Activated CD4-positive, alpha-beta memory T cell treated with anti-CD3 and anti-CD28 coated beads for 36 hours (primary cell): ENCODE measurements at regions not wholly inside any gene's neighbourhood (a gene's known extent, or its start where the extent isn't known, plus 50 kb on each side); places are given as distances from the start of the nearest gene placed in this dataset.

Source experiments
- CTCF ChIA-PET: fragments of 350-600 bp; sonication (Branson Sonifier 250); formaldehyde crosslinking; loops from one replicate; lab custom pipeline; 2021; ENCODE audit warnings: antibody characterized with exemption, inconsistent platforms; lab: Charles Lee
- POLR2A ChIA-PET: fragments of 350-600 bp; sonication (Branson Sonifier 250); formaldehyde crosslinking; loops from one replicate; lab custom pipeline; 2021; ENCODE audit warnings: antibody characterized with exemption; lab: Charles Lee
- DNase-seq: peaks from one replicate; pipeline ENCODE4 v3.0.0-alpha.2; 2020
- H3K27ac Mint-ChIP-seq: one replicate; pipeline ENCODE4 v1.8.0; 2021; ENCODE audit warnings: mixed read lengths
- H3K27me3 Mint-ChIP-seq: one replicate; pipeline ENCODE4 v1.8.0; 2021; ENCODE audit warnings: mixed read lengths
- H3K36me3 Mint-ChIP-seq: one replicate; pipeline ENCODE4 v1.8.0; 2021; ENCODE audit warnings: mixed read lengths
- H3K4me1 Mint-ChIP-seq: one replicate; pipeline ENCODE4 v1.8.0; 2021; ENCODE audit warnings: low read depth, mixed read lengths
- H3K4me3 Mint-ChIP-seq: one replicate; pipeline ENCODE4 v1.8.0; 2021; ENCODE audit warnings: mild to moderate bottlenecking, mixed read lengths
- H3K9me3 Mint-ChIP-seq: one replicate; pipeline ENCODE4 v1.8.0; 2021; ENCODE audit warnings: mixed read lengths
- intact Hi-C: fragments of 100-400 bp; cut with micrococcal nuclease; formaldehyde crosslinking; loops from one replicate; pipeline ENCODE4 v1.15.1; 2023

DNA sequence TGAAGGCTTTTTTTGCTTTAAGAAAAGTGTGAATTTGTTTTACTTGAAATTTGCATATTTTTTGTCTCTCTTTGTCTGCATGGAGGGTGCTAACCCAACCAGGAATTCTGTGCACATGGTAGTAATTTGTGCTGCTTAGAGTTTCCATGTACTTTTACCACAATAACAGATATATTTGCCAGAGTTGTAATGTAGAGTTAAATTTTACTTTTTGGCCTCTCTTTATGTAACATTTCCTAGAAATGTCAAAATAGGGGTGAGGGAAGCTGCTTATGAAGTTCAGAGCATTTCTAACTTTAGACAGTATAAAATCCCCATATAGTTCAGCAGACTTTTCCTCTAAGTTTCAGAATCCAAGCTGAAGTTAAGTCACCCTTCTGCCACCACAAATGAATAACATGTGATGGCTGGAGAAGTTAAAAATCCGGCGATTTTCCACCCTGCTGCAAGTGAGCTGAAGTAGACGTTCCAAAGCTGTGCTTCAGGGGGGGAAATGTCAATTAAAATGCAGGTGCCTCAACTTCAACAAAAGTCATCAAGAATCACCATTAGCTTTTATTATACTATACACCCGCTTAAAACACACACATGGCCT, 385.7 kb upstream of the NR2F2 start:
- H3K9me3 Mint-ChIP-seq: peaks cover 2% of the 10 kb centered on the region
- H3K27me3 Mint-ChIP-seq: no peaks in the 10 kb centered on the region
- no peak for DNase-seq
- intact Hi-C loops: no loop called here
- CTCF ChIA-PET: no interaction called here
- H3K4me1 Mint-ChIP-seq: no peaks in the 10 kb centered on the region
- no peak overlapping the region for H3K27ac Mint-ChIP-seq
- POLR2A ChIA-PET: no interaction called here
- H3K4me3 Mint-ChIP-seq: no peak overlapping the region
- H3K36me3 Mint-ChIP-seq: no peaks in the 10 kb centered on the region

DNA sequence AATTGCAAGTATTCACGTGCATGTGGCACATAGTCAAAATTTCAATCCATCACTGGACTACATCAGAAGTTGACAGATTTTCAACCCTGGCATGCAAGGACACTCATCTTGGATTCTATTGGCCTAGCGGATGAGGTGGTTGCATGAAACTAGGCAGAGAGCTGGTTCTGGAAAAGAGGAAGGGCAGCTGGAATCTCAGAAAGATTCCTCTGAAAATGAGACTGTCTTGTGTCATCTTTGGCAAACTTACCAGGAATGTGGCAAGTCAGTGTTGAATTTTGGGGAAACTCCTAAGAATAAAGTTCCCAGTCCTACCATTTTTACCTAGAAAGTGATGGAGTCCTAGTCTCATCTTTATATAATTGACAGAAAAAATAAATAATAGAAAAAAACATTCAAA, 384.3 kb upstream of the NR2F2 start:
- no peaks in the 10 kb centered on the region for H3K9me3 Mint-ChIP-seq
- intact Hi-C loops: no loop called here
- H3K27ac Mint-ChIP-seq: no peak overlapping the region
- H3K4me3 Mint-ChIP-seq: no peak overlapping the region
- ChIA-PET POLR2A (no interaction called here), CTCF (no interaction called here)
- no peaks in the 10 kb centered on the region for H3K4me1 Mint-ChIP-seq
- H3K27me3 Mint-ChIP-seq: no peaks in the 10 kb centered on the region
- no peak for DNase-seq
- H3K36me3 Mint-ChIP-seq: no peaks in the 10 kb centered on the region

DNA sequence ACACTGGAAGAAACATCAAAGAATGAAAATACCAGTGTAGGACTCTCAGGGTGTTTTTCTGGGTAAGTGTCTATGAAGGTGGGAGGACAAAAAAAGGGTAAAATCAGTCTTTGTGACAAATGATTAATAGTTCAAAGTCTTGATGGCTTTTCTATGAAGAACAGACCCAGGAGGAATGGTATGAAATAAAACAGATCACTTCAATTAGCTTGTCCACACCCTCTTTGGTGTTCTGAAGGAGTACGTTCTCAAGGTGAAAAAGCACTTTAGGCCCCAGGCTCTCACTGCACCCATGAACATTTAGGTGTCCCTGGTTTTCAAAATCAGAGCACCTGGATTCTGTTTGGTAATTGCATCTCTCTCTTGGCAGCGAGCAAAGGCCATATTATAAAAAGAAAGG, 383.6 kb upstream of the NR2F2 start:
- no peaks in the 10 kb centered on the region for H3K4me1 Mint-ChIP-seq
- H3K27ac Mint-ChIP-seq: no peak overlapping the region
- H3K27me3 Mint-ChIP-seq: no peaks in the 10 kb centered on the region
- no peaks in the 10 kb centered on the region for H3K9me3 Mint-ChIP-seq
- no peaks in the 10 kb centered on the region for H3K36me3 Mint-ChIP-seq
- CTCF ChIA-PET: no interaction called here
- no peak for DNase-seq
- no peak overlapping the region for H3K4me3 Mint-ChIP-seq
- POLR2A ChIA-PET: no interaction called here
- intact Hi-C loops: no loop called here

DNA sequence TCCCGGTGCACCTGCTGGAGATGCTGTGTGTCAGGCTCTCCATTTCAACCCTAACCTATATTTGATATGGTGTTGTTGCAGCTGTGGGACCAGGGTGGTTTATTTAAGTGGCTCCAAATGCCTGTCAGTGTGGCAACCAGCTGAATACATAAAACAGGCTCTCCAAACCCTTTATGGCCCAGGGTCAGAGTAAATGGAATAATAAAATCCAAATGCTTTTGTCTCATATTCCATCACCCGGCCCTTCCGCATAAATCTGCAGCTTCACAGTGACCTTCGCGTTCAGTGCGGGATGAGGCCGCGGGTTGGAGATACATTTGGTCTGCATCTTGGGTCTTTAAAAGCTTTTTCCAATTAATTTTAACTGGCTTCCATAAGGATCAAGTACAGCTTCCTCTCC, 382.1 kb upstream of the NR2F2 start:
- ChIA-PET CTCF (no interaction called here), POLR2A (no interaction called here)
- Mint-ChIP-seq H3K4me3 (no peak overlapping the region), H3K4me1 (no peaks in the 10 kb centered on the region), H3K27me3 (no peaks in the 10 kb centered on the region), H3K36me3 (no peaks in the 10 kb centered on the region), H3K9me3 (peaks cover 2% of the 10 kb centered on the region), H3K27ac (no peak overlapping the region)
- intact Hi-C loops: no loop called here
- DNase-seq: no peak

DNA sequence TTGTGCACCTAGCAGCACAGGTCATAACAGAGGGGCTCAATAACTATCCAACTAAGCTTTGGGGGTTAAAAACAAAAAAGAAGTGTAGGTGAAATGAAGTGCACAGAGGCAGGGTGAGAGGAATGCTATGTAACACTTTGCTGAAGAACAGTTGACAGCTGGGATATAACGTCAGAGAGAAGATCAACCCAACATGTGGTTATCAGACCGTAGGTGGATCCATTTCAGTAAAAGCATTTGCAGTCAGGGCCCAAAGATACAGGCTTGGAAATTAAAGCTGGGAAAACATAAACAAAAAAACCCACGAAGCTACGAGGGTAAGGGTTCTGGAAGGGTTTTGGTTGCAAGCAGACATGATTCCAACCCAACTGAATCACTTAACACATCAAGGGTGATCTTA, 377.5 kb upstream of the NR2F2 start:
- no peak overlapping the region for H3K27ac Mint-ChIP-seq
- H3K4me1 Mint-ChIP-seq: no peaks in the 10 kb centered on the region
- POLR2A ChIA-PET: no interaction called here
- no peak overlapping the region for H3K4me3 Mint-ChIP-seq
- intact Hi-C loops: no loop called here
- no peaks in the 10 kb centered on the region for H3K36me3 Mint-ChIP-seq
- H3K27me3 Mint-ChIP-seq: no peaks in the 10 kb centered on the region
- peaks cover 10% of the 10 kb centered on the region for H3K9me3 Mint-ChIP-seq
- CTCF ChIA-PET: no interaction called here
- no peak for DNase-seq

DNA sequence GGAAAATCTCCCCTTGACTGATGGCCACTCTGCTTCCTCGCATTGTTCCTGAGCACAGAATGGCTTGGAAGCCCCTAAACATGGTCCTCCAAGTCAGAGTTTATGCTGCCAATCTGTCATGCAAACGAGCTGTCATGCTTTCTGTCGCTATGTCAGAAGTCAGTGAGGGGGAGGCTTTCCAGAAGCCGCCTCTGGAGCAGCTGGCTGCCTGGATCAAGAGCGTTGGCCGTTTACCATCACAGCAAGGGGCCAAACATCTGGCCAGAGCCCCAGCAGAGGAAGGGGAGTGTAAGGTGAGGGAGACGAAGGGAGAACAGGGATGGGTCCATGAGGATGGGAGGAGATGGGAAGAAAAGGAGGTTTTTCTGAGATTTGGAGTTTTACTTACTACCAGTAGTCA, 372.6 kb upstream of the NR2F2 start:
- no peaks in the 10 kb centered on the region for H3K4me1 Mint-ChIP-seq
- intact Hi-C loops: no loop called here
- H3K27ac Mint-ChIP-seq: no peak overlapping the region
- H3K4me3 Mint-ChIP-seq: no peak overlapping the region
- peaks cover 32% of the 10 kb centered on the region for H3K9me3 Mint-ChIP-seq
- POLR2A ChIA-PET: no interaction called here
- no peaks in the 10 kb centered on the region for H3K36me3 Mint-ChIP-seq
- CTCF ChIA-PET: no interaction called here
- DNase-seq: no peak
- H3K27me3 Mint-ChIP-seq: no peaks in the 10 kb centered on the region

DNA sequence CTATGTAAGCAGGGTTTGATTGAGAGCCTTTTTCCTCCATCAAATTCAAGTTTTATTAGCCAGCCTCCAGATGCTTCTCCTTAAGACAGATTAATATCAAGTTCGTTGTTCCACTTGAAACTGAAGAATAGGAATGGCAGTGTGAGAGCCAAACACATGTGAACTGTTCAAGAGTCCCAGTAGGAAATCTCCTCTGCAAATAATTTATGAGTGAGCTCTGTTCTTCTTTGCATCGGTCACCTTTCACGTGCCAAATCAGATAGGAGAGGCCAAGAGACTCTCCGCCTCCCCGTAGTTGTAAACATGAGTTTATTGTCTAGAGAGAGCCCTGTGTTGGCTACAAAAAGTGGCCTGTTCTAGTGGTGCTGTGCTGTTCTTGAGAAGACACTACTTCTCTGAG, 372.1 kb upstream of the NR2F2 start:
- Mint-ChIP-seq H3K4me3 (no peak overlapping the region), H3K36me3 (no peaks in the 10 kb centered on the region), H3K9me3 (peaks cover 33% of the 10 kb centered on the region), H3K4me1 (no peaks in the 10 kb centered on the region), H3K27ac (no peak overlapping the region), H3K27me3 (no peaks in the 10 kb centered on the region)
- intact Hi-C loops: no loop called here
- DNase-seq: no peak
- ChIA-PET CTCF (no interaction called here), POLR2A (no interaction called here)

DNA sequence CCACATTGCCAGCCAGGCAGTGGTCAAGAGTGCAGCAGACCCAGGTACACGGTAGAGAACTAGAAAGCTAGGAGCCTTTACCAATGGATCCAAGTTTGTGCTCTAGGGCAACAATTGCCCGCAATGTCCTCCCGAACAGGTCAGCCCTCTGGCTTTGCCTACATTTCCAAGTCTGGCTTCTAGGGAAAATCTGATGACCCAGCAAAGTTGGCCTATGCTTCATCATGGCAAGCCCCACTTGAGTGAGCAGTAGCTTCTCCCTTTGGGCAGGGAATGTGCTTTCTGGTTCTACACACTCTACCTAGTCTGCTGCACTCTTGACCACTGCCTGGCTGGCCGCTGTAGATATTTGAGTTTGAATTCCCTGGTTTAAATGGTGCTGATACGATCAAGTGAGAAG, 361.6 kb upstream of the NR2F2 start:
- no peak overlapping the region for H3K4me3 Mint-ChIP-seq
- no peak for DNase-seq
- POLR2A ChIA-PET: no interaction called here
- no peak overlapping the region for H3K27ac Mint-ChIP-seq
- CTCF ChIA-PET: no interaction called here
- H3K27me3 Mint-ChIP-seq: no peaks in the 10 kb centered on the region
- H3K36me3 Mint-ChIP-seq: no peaks in the 10 kb centered on the region
- intact Hi-C loops: no loop called here
- H3K4me1 Mint-ChIP-seq: no peaks in the 10 kb centered on the region
- peaks cover 6% of the 10 kb centered on the region for H3K9me3 Mint-ChIP-seq

DNA sequence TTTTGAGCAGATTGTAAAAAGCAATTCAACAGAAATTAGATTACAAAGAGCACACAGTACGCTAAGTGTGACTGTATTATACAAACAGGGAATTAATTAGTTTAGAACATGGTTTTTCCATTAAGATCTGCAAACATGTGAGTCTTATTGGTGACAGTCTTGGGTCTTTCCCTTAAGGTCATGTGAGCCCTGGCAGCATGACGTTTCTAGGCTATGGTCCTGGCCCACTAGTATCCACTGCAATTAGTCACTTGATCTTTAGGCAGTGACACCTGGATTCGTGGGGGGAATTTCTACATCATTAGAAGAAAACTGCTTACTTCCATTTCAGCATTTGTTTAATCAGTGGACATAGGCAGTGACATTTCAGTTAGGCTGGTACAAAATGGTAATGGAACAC, 360.2 kb upstream of the NR2F2 start:
- POLR2A ChIA-PET: no interaction called here
- CTCF ChIA-PET: no interaction called here
- H3K27me3 Mint-ChIP-seq: no peaks in the 10 kb centered on the region
- peaks cover 3% of the 10 kb centered on the region for H3K9me3 Mint-ChIP-seq
- no peak overlapping the region for H3K4me3 Mint-ChIP-seq
- no peak for DNase-seq
- no peaks in the 10 kb centered on the region for H3K4me1 Mint-ChIP-seq
- intact Hi-C loops: no loop called here
- no peak overlapping the region for H3K27ac Mint-ChIP-seq
- no peaks in the 10 kb centered on the region for H3K36me3 Mint-ChIP-seq

DNA sequence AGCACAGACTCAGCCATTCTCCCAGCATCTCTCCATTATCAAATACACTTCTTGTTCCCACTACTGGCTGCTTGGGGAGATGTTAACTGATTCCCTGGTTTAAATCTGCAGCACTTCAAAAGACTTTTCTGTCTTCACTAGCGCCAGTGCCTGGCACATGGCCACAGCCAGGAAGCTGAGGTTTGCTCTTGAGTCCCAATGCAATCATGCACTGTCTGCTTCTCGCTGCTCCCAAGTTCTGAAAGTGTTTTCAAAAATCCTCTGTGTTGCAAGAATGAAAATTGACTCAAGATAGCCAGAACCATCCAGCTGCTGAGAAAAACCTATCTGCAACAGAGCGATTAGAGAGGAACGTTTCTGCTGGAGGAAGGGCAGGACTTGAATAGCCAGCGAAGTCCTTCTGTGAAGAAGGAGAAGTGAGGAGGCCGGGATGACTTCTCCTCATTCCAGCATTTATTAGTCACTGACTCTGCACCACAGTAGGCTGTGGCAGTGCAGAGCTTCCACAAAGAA, 358.4 kb upstream of the NR2F2 start:
- H3K4me3 Mint-ChIP-seq: no peak overlapping the region
- POLR2A ChIA-PET: no interaction called here
- DNase-seq: no peak
- intact Hi-C loops: no loop called here
- no peak overlapping the region for H3K27ac Mint-ChIP-seq
- CTCF ChIA-PET: no interaction called here
- peaks cover 4% of the 10 kb centered on the region for H3K9me3 Mint-ChIP-seq
- H3K4me1 Mint-ChIP-seq: no peaks in the 10 kb centered on the region
- H3K27me3 Mint-ChIP-seq: no peaks in the 10 kb centered on the region
- no peaks in the 10 kb centered on the region for H3K36me3 Mint-ChIP-seq

DNA sequence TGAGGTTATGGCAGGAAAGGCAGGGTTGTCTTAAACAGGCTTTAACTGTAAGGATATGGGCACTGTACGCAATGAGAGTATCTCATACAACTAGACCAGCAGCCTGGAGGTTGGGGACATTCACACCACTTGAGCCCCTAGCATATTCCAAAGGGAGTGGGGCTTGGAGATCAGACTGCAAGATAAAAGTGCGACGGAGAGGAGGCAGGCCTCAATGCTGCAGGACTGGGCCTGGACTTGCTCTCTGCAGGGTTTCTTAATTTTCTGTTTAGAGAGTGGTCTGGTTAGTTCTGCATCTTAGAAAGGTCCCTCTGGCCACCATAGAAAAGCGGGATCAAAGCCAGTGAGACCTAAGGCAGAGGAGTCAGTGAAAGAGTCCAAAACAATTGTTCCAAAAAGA, 357.7 kb upstream of the NR2F2 start:
- intact Hi-C loops: no loop called here
- H3K4me1 Mint-ChIP-seq: no peaks in the 10 kb centered on the region
- POLR2A ChIA-PET: no interaction called here
- peaks cover 4% of the 10 kb centered on the region for H3K9me3 Mint-ChIP-seq
- no peak overlapping the region for H3K4me3 Mint-ChIP-seq
- CTCF ChIA-PET: no interaction called here
- H3K36me3 Mint-ChIP-seq: no peaks in the 10 kb centered on the region
- no peak overlapping the region for H3K27ac Mint-ChIP-seq
- DNase-seq: no peak
- H3K27me3 Mint-ChIP-seq: no peaks in the 10 kb centered on the region

DNA sequence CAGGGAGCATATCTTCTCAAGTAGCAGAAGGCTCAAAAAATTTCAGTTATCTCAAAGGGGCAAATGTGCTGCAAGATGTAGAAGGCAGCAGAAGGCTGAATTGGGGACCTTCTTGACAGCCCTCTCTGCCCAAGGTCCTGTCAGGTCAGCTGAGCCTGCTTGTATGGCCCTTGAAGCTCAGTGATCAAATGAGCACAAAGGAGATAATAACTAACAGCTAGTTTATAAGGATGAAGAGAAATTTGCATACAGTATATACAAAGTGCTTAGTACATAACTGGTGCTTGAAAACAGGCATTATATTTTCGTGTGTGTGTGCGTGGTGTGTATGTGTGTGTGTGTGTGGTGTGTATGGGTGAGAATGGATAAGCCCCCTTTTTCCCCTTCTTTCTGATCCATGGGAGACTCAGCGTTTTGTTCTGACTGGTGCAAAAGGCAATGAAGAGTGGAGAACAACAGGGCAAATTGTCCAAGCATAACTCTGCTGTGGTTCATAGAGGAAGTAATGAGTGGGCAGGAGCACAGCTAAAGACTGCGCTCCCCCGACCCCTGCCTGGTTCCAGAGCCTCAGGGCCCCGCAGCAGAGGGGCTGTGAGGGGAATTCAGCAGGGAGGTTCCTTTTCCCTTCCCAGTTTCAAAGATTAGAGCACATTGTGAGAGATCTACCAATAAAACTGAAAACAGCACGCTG, 356.8 kb upstream of the NR2F2 start:
- Mint-ChIP-seq H3K4me1 (no peaks in the 10 kb centered on the region), H3K4me3 (no peak overlapping the region), H3K36me3 (no peaks in the 10 kb centered on the region), H3K9me3 (peaks cover 4% of the 10 kb centered on the region), H3K27ac (no peak overlapping the region), H3K27me3 (no peaks in the 10 kb centered on the region)
- CTCF ChIA-PET: no interaction called here
- POLR2A ChIA-PET: interaction anchor here (0.7 kb wide), 1 partner anchor 72 kb away, joined by 3 read pairs; no protein-coding TSS in a partner anchor
- intact Hi-C loops: no loop called here
- no peak for DNase-seq

DNA sequence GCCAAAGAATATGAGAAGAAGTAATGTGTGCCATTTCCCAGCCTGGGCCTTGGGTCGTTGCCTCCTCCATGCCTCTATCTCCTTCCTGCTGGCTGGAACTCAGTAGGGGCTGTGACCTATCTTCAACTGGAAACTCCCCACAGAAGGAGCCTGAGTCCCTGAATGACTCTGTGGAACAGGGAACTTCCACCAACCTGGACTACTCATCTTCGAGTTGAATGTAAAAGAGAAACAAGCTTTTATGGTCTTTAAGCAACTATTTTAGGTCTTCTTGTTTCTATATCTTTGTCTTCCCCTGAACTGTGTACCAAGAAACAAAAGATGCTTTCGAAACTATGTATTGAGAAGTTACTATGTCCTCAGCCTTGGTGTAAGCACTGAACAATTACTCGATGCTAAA, 355.3 kb upstream of the NR2F2 start:
- H3K9me3 Mint-ChIP-seq: peaks cover 4% of the 10 kb centered on the region
- no peak overlapping the region for H3K27ac Mint-ChIP-seq
- no peaks in the 10 kb centered on the region for H3K27me3 Mint-ChIP-seq
- POLR2A ChIA-PET: no interaction called here
- CTCF ChIA-PET: no interaction called here
- no peak overlapping the region for H3K4me3 Mint-ChIP-seq
- no peaks in the 10 kb centered on the region for H3K4me1 Mint-ChIP-seq
- no peak for DNase-seq
- no peaks in the 10 kb centered on the region for H3K36me3 Mint-ChIP-seq
- intact Hi-C loops: no loop called here
